ENCODE measurements at regions not wholly inside any gene's neighbourhood (a gene's known extent, or its start where the extent isn't known, plus 50 kb on each side); places are given as distances from the start of the nearest gene placed in this dataset.

GRCh38 chr17:33647956-33648355 lies 354.9 kb upstream of the ASIC2 start:
- no peak for DNase-seq (ENCODE audit: low read depth)

- no peak for DNase-seq (ENCODE audit: low read depth)
Measured at GRCh38 chr17:33650304-33650703, 357.2 kb upstream of the ASIC2 start.

- no peak for DNase-seq (ENCODE audit: low read depth)
Measured at GRCh38 chr17:33651686-33652085, 358.6 kb upstream of the ASIC2 start.

- no peak for DNase-seq (ENCODE audit: low read depth)
Measured at GRCh38 chr17:33652731-33653398, 359.8 kb upstream of the ASIC2 start.

GRCh38 chr17:33653399-33653788 lies 360.3 kb upstream of the ASIC2 start:
- no peak for DNase-seq (ENCODE audit: low read depth)

- no peak for DNase-seq (ENCODE audit: low read depth)
Measured at GRCh38 chr17:33657181-33657580, 364.1 kb upstream of the ASIC2 start.

- no peak for DNase-seq (ENCODE audit: low read depth)
Measured at GRCh38 chr17:33661975-33662374, 368.9 kb upstream of the ASIC2 start.

- DNase-seq (ENCODE audit: low read depth), result no peak
Measured at GRCh38 chr17:33664116-33664840, 371.2 kb upstream of the ASIC2 start.

- no peak for DNase-seq (ENCODE audit: low read depth)
Measured at GRCh38 chr17:33667052-33667509, 374.0 kb upstream of the ASIC2 start.

- DNase-seq (ENCODE audit: low read depth), result no peak
Measured at GRCh38 chr17:33667671-33668070, 374.6 kb upstream of the ASIC2 start.

GRCh38 chr17:33668516-33668915 lies 375.4 kb upstream of the ASIC2 start:
- DNase-seq (ENCODE audit: low read depth), result no peak

- no peak for DNase-seq (ENCODE audit: low read depth)
Measured at GRCh38 chr17:33671491-33671890, 378.4 kb upstream of the ASIC2 start.

- peak; percentile 22 for DNase-seq (ENCODE audit: low read depth)
Measured at GRCh38 chr17:33674685-33675084, 381.6 kb upstream of the ASIC2 start.

GRCh38 chr17:33676444-33676843 lies 383.3 kb upstream of the ASIC2 start:
- no peak for DNase-seq (ENCODE audit: low read depth)

- DNase-seq (ENCODE audit: low read depth), result no peak
Measured at GRCh38 chr17:33679595-33679994, 386.5 kb upstream of the ASIC2 start.

GRCh38 chr17:33680472-33680871 lies 387.4 kb upstream of the ASIC2 start:
- no peak for DNase-seq (ENCODE audit: low read depth)

GRCh38 chr17:33682599-33682998 lies 389.5 kb upstream of the ASIC2 start:
- DNase-seq (ENCODE audit: low read depth), result no peak

GRCh38 chr17:33684735-33685134 lies 391.6 kb upstream of the ASIC2 start:
- no peak for DNase-seq (ENCODE audit: low read depth)

GRCh38 chr17:33686171-33686570 lies 393.1 kb upstream of the ASIC2 start:
- peak; percentile 0 for DNase-seq (ENCODE audit: low read depth)

GRCh38 chr17:33687831-33688230 lies 394.7 kb upstream of the ASIC2 start:
- no peak for DNase-seq (ENCODE audit: low read depth)

- no peak for DNase-seq (ENCODE audit: low read depth)
Measured at GRCh38 chr17:33688771-33689170, 395.7 kb upstream of the ASIC2 start.

- DNase-seq (ENCODE audit: low read depth), result no peak
Measured at GRCh38 chr17:33689725-33690124, 396.6 kb upstream of the ASIC2 start.

GRCh38 chr17:33695431-33695830 lies 402.3 kb upstream of the ASIC2 start:
- DNase-seq (ENCODE audit: low read depth), result no peak

- no peak for DNase-seq (ENCODE audit: low read depth)
Measured at GRCh38 chr17:33696102-33696501, 403.0 kb upstream of the ASIC2 start.
